ENCODE measurements at regions not wholly inside any gene's neighbourhood (a gene's known extent, or its start where the extent isn't known, plus 50 kb on each side); places are given as distances from the start of the nearest gene placed in this dataset.
"Not testable (repeated sequence)": the region's sequence is repeated elsewhere in the genome, so short reads cannot be mapped to it uniquely, and the experiment has no call there.

DNA sequence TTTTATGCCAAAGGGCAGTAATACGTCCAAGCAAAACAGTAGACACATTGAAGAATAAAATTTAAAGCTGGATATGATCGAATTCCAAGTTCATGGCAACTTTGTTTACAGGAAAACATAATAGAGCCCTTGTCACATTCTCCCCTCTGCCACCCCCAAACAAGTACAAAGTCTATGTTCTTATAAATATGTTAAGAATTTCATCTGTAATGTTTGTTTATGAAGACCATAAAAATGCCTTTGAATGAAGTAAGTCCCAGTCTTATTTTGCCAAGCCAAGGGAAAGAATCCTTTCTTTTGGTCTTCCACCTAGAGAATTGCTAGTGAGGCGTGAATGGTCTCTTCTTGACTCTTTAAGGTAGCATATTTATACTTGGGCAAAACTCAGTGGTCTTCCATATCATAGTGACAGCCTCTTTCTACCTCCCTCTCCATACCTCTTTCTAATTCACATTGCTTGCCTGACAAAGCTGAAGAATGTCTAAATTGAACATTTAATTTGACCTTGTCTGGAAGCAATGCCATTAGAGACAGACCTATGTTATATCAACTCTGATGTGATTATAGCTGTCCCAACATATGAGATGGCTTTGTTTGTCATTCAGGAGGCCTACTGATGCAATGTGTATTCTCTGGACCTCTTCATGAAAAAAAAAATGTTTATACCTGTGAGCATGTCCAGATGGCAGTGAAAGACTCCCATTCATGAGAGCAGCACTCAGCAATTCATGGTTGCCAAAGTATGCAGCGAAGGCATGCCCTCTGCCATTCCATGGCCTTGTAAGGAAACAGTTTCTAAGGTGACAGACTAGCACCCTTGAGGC is 70.6 kb upstream of the CCN2 start:
- H3K36me3 ChIP-seq: no peaks in the 10 kb centered on the region
- no peaks in the 10 kb centered on the region for H3K27me3 ChIP-seq
- no peak for TF ChIP-seq CTCF (IDR thresholded peaks at IDR 0.05)
- peaks cover 0 to 29% (median 11%) of the 10 kb centered on the region in 4 donors for H3K4me1 ChIP-seq
- no peak for DNase-seq
- H3K9me3 ChIP-seq: no peaks in the 10 kb centered on the region
- H3K4me3 ChIP-seq: no peak overlapping the region
- intact Hi-C loops (cut with DNase I; ENCODE audit: low total_unique reads): no loop called here
- no peak overlapping the region for H3K27ac ChIP-seq

GRCh38 chr6:132020918-132021317 is 69.7 kb upstream of the CCN2 start:
- H3K27me3 ChIP-seq; H3K36me3 ChIP-seq; DNase-seq; H3K9me3 ChIP-seq; H3K4me3 ChIP-seq; intact Hi-C loops (cut with DNase I; ENCODE audit: low total_unique reads): not testable (repeated sequence)
- Histone ChIP-seq H3K4me1 (peaks cover 0 to 29% (median 11%) of the 10 kb centered on the region in 4 donors), H3K27ac (peak overlapping the region; percentile 57 to 63)

DNA sequence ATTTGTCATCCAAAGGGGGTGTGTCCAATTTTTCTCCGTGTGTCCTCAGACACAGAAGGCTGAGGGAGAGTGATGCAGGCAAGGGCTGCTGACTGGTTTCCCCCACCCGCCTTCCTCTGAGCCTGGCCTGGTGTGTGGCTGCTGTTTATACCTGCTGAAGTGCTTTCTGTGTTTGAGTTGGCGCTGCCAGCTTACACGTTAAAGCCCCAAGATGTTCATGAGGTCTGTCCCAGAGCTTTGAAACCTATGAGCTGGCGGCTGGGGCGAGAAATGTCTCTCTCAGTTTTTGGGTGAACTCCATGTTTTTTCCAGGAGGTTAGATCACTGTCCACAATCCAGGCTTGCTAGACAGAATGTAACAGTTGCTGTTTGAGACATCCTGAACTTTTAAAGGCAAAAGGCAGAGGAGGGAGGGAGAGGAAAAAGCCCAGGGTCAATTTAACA is 69.0 kb upstream of the CCN2 start:
- TF ChIP-seq CTCF (IDR thresholded peaks at IDR 0.05): no peak
- Histone ChIP-seq H3K9me3 (no peaks in the 10 kb centered on the region), H3K36me3 (no peaks in the 10 kb centered on the region), H3K4me1 (peaks cover 0 to 29% (median 11%) of the 10 kb centered on the region in 4 donors), H3K27me3 (no peaks in the 10 kb centered on the region), H3K27ac (peak overlapping the region; percentile 57 to 63), H3K4me3 (no peak overlapping the region)
- intact Hi-C loops (cut with DNase I; ENCODE audit: low total_unique reads): no loop called here
- DNase-seq: peak; percentile 62 to 79

- TF ChIP-seq CTCF (IDR thresholded peaks at IDR 0.05): no peak
- intact Hi-C loops (cut with DNase I; ENCODE audit: low total_unique reads): no loop called here
- H3K27ac ChIP-seq: peak overlapping the region; percentile 57 to 63
- DNase-seq: no peak
- H3K4me3 ChIP-seq: no peak overlapping the region
- H3K27me3 ChIP-seq: no peaks in the 10 kb centered on the region
- H3K4me1 ChIP-seq: peaks cover 0 to 29% (median 11%) of the 10 kb centered on the region in 4 donors
- H3K36me3 ChIP-seq: no peaks in the 10 kb centered on the region
- no peaks in the 10 kb centered on the region for H3K9me3 ChIP-seq
Observed at GRCh38 chr6:132019586-132019985, 68.4 kb upstream of the CCN2 start.

GRCh38 chr6:132017942-132018341 is 66.8 kb upstream of the CCN2 start:
- intact Hi-C loops (cut with DNase I; ENCODE audit: low total_unique reads): no loop called here
- H3K4me1 ChIP-seq: peaks cover 0 to 29% (median 11%) of the 10 kb centered on the region in 4 donors
- no peaks in the 10 kb centered on the region for H3K9me3 ChIP-seq
- H3K27me3 ChIP-seq: no peaks in the 10 kb centered on the region
- H3K36me3 ChIP-seq: no peaks in the 10 kb centered on the region
- H3K4me3 ChIP-seq: no peak overlapping the region
- no peak for TF ChIP-seq CTCF (IDR thresholded peaks at IDR 0.05)
- no peak for DNase-seq
- H3K27ac ChIP-seq: no peak overlapping the region

- H3K27ac ChIP-seq: no peak overlapping the region
- no peaks in the 10 kb centered on the region for H3K36me3 ChIP-seq
- no peaks in the 10 kb centered on the region for H3K27me3 ChIP-seq
- DNase-seq: no peak
- peaks cover 0 to 31% (median 9%) of the 10 kb centered on the region in 4 donors for H3K4me1 ChIP-seq
- no peak for TF ChIP-seq CTCF (IDR thresholded peaks at IDR 0.05)
- intact Hi-C loops (cut with DNase I; ENCODE audit: low total_unique reads): no loop called here
- no peak overlapping the region for H3K4me3 ChIP-seq
- H3K9me3 ChIP-seq: no peaks in the 10 kb centered on the region
Observed at GRCh38 chr6:132016396-132016795, 65.2 kb upstream of the CCN2 start.

Data from tibial artery (tissue), 4 donors.